ENCODE measurements at regions not wholly inside any gene's neighbourhood (a gene's known extent, or its start where the extent isn't known, plus 50 kb on each side); places are given as distances from the start of the nearest gene placed in this dataset.

GRCh38 chr12:114974826-114975639 is 291.1 kb upstream of the TBX3 start:
- H3K27me3 Mint-ChIP-seq (ENCODE audit: unreplicated experiment): peaks cover 1% of the 10 kb centered on the region
- H3K4me3 Mint-ChIP-seq (ENCODE audit: unreplicated experiment): no peak overlapping the region
- H3K9me3 Mint-ChIP-seq (ENCODE audit: unreplicated experiment): no peaks in the 10 kb centered on the region
- no peaks in the 10 kb centered on the region for H3K4me1 Mint-ChIP-seq (ENCODE audit: unreplicated experiment)
- no peak for DNase-seq (ENCODE audit: low spot score)
- no peaks in the 10 kb centered on the region for H3K36me3 Mint-ChIP-seq (ENCODE audit: low read depth, unreplicated experiment)
- H3K27ac Mint-ChIP-seq (ENCODE audit: unreplicated experiment): no peak overlapping the region
- TF ChIP-seq CTCF (IDR thresholded peaks at IDR 0.05; ENCODE audit: unreplicated experiment): no peak

- no peak for DNase-seq (ENCODE audit: low spot score)
- Mint-ChIP-seq H3K27ac (ENCODE audit: unreplicated experiment) (no peak overlapping the region), H3K9me3 (ENCODE audit: unreplicated experiment) (no peaks in the 10 kb centered on the region), H3K36me3 (ENCODE audit: low read depth, unreplicated experiment) (no peaks in the 10 kb centered on the region), H3K27me3 (ENCODE audit: unreplicated experiment) (peaks cover 1% of the 10 kb centered on the region), H3K4me1 (ENCODE audit: unreplicated experiment) (no peaks in the 10 kb centered on the region), H3K4me3 (ENCODE audit: unreplicated experiment) (no peak overlapping the region)
- no peak for TF ChIP-seq CTCF (IDR thresholded peaks at IDR 0.05; ENCODE audit: unreplicated experiment)
Measured at GRCh38 chr12:114974333-114974732, 290.4 kb upstream of the TBX3 start.

GRCh38 chr12:114968727-114969126 is 284.8 kb upstream of the TBX3 start:
- Mint-ChIP-seq H3K9me3 (ENCODE audit: unreplicated experiment) (no peaks in the 10 kb centered on the region), H3K36me3 (ENCODE audit: low read depth, unreplicated experiment) (no peaks in the 10 kb centered on the region), H3K27me3 (ENCODE audit: unreplicated experiment) (no peaks in the 10 kb centered on the region), H3K4me3 (ENCODE audit: unreplicated experiment) (no peak overlapping the region), H3K27ac (ENCODE audit: unreplicated experiment) (no peak overlapping the region), H3K4me1 (ENCODE audit: unreplicated experiment) (no peaks in the 10 kb centered on the region)
- no peak for DNase-seq (ENCODE audit: low spot score)
- TF ChIP-seq CTCF (IDR thresholded peaks at IDR 0.05; ENCODE audit: unreplicated experiment): no peak

GRCh38 chr12:114967151-114967550 is 283.2 kb upstream of the TBX3 start:
- Mint-ChIP-seq H3K4me3 (ENCODE audit: unreplicated experiment) (no peak overlapping the region), H3K27me3 (ENCODE audit: unreplicated experiment) (no peaks in the 10 kb centered on the region), H3K9me3 (ENCODE audit: unreplicated experiment) (no peaks in the 10 kb centered on the region), H3K27ac (ENCODE audit: unreplicated experiment) (no peak overlapping the region), H3K36me3 (ENCODE audit: low read depth, unreplicated experiment) (no peaks in the 10 kb centered on the region), H3K4me1 (ENCODE audit: unreplicated experiment) (no peaks in the 10 kb centered on the region)
- no peak for TF ChIP-seq CTCF (IDR thresholded peaks at IDR 0.05; ENCODE audit: unreplicated experiment)
- no peak for DNase-seq (ENCODE audit: low spot score)

GRCh38 chr12:114964841-114965240 is 280.9 kb upstream of the TBX3 start:
- H3K4me3 Mint-ChIP-seq (ENCODE audit: unreplicated experiment): no peak overlapping the region
- H3K27ac Mint-ChIP-seq (ENCODE audit: unreplicated experiment): no peak overlapping the region
- H3K9me3 Mint-ChIP-seq (ENCODE audit: unreplicated experiment): no peaks in the 10 kb centered on the region
- no peaks in the 10 kb centered on the region for H3K4me1 Mint-ChIP-seq (ENCODE audit: unreplicated experiment)
- H3K27me3 Mint-ChIP-seq (ENCODE audit: unreplicated experiment): peaks cover 3% of the 10 kb centered on the region
- no peak for DNase-seq (ENCODE audit: low spot score)
- H3K36me3 Mint-ChIP-seq (ENCODE audit: low read depth, unreplicated experiment): no peaks in the 10 kb centered on the region
- no peak for TF ChIP-seq CTCF (IDR thresholded peaks at IDR 0.05; ENCODE audit: unreplicated experiment)
